ENCODE measurements at regions not wholly inside any gene's neighbourhood (a gene's known extent, or its start where the extent isn't known, plus 50 kb on each side); places are given as distances from the start of the nearest gene placed in this dataset.

- Histone ChIP-seq H3K4me3 (ENCODE audit: low read depth, low read length) (no peak overlapping the region), H3K27ac (no peak overlapping the region), H3K27me3 (ENCODE audit: insufficient read depth, low read depth, severe bottlenecking) (peaks cover 62% of the 10 kb centered on the region), H3K9me3 (ENCODE audit: severe bottlenecking) (no peaks in the 10 kb centered on the region), H3K36me3 (no peaks in the 10 kb centered on the region)
- no peak for TF ChIP-seq CTCF (IDR thresholded peaks at IDR 0.05; ENCODE audit: low read depth, low read length)
- no peak for DNase-seq
These were observed 166.8 kb downstream of the ANKRD30B start for GRCh38 chr18:14914771-14915170.

- no peaks in the 10 kb centered on the region for H3K9me3 ChIP-seq (ENCODE audit: severe bottlenecking)
- peaks cover 66% of the 10 kb centered on the region for H3K27me3 ChIP-seq (ENCODE audit: insufficient read depth, low read depth, severe bottlenecking)
- no peak for DNase-seq
- no peak overlapping the region for H3K4me3 ChIP-seq (ENCODE audit: low read depth, low read length)
- no peaks in the 10 kb centered on the region for H3K36me3 ChIP-seq
- no peak overlapping the region for H3K27ac ChIP-seq
- no peak for TF ChIP-seq CTCF (IDR thresholded peaks at IDR 0.05; ENCODE audit: low read depth, low read length)
These were observed 168.2 kb downstream of the ANKRD30B start for GRCh38 chr18:14916181-14916580.

GRCh38 chr18:14916851-14917250 is 168.9 kb downstream of the ANKRD30B start:
- peaks cover 70% of the 10 kb centered on the region for H3K27me3 ChIP-seq (ENCODE audit: insufficient read depth, low read depth, severe bottlenecking)
- TF ChIP-seq CTCF (IDR thresholded peaks at IDR 0.05; ENCODE audit: low read depth, low read length): no peak
- no peak for DNase-seq
- H3K9me3 ChIP-seq (ENCODE audit: severe bottlenecking): no peaks in the 10 kb centered on the region
- no peak overlapping the region for H3K4me3 ChIP-seq (ENCODE audit: low read depth, low read length)
- no peak overlapping the region for H3K27ac ChIP-seq
- H3K36me3 ChIP-seq: no peaks in the 10 kb centered on the region

- Histone ChIP-seq H3K27me3 (ENCODE audit: insufficient read depth, low read depth, severe bottlenecking) (peaks cover 70% of the 10 kb centered on the region), H3K9me3 (ENCODE audit: severe bottlenecking) (no peaks in the 10 kb centered on the region), H3K4me3 (ENCODE audit: low read depth, low read length) (no peak overlapping the region), H3K27ac (no peak overlapping the region), H3K36me3 (no peaks in the 10 kb centered on the region)
- DNase-seq: no peak
- TF ChIP-seq CTCF (IDR thresholded peaks at IDR 0.05; ENCODE audit: low read depth, low read length): no peak
These were observed 169.3 kb downstream of the ANKRD30B start for GRCh38 chr18:14917311-14917710.

GRCh38 chr18:14919666-14920065 is 171.7 kb downstream of the ANKRD30B start:
- no peak for DNase-seq
- no peak for TF ChIP-seq CTCF (IDR thresholded peaks at IDR 0.05; ENCODE audit: low read depth, low read length)
- H3K4me3 ChIP-seq (ENCODE audit: low read depth, low read length): no peak overlapping the region
- H3K27ac ChIP-seq: no peak overlapping the region
- peaks cover 73% of the 10 kb centered on the region for H3K27me3 ChIP-seq (ENCODE audit: insufficient read depth, low read depth, severe bottlenecking)
- no peaks in the 10 kb centered on the region for H3K36me3 ChIP-seq
- no peaks in the 10 kb centered on the region for H3K9me3 ChIP-seq (ENCODE audit: severe bottlenecking)

GRCh38 chr18:14921031-14921430 is 173.1 kb downstream of the ANKRD30B start:
- Histone ChIP-seq H3K4me3 (ENCODE audit: low read depth, low read length) (no peak overlapping the region), H3K9me3 (ENCODE audit: severe bottlenecking) (no peaks in the 10 kb centered on the region), H3K36me3 (no peaks in the 10 kb centered on the region), H3K27me3 (ENCODE audit: insufficient read depth, low read depth, severe bottlenecking) (peaks cover 73% of the 10 kb centered on the region), H3K27ac (no peak overlapping the region)
- no peak for TF ChIP-seq CTCF (IDR thresholded peaks at IDR 0.05; ENCODE audit: low read depth, low read length)
- DNase-seq: no peak
